ENCODE measurements at regions not wholly inside any gene's neighbourhood (a gene's known extent, or its start where the extent isn't known, plus 50 kb on each side); places are given as distances from the start of the nearest gene placed in this dataset.

DNA sequence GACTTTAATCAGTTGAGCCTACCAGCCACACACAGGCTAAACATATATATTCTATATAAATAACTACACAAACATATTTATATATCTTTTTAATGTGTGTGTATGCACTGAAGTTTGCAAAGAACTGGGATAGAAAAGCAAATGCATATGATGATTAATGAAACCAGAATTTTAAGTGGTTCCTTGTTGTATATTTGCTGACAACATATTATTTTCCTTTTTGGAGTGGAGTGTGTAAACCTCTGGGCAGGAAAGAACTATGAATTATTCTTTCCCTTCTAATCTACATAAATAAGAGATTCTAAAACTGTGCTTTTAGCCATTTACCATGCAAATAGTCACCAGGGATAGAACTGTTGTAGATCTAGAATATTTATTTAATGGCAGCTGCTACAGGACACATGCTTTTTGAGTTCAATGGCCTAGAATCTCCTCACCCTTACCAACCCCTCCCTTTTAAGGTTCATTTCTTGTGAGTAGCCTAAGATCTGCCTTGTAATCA is 187.6 kb downstream of the BACH1 start:
- Mint-ChIP-seq H3K9me3 (ENCODE audit: low read depth, unreplicated experiment) (no peaks in the 10 kb centered on the region), H3K27me3 (ENCODE audit: unreplicated experiment) (no peaks in the 10 kb centered on the region), H3K36me3 (ENCODE audit: insufficient read depth, unreplicated experiment) (no peaks in the 10 kb centered on the region), H3K4me3 (ENCODE audit: low read depth, unreplicated experiment) (no peak overlapping the region), H3K27ac (ENCODE audit: unreplicated experiment) (no peak overlapping the region), H3K4me1 (ENCODE audit: low read depth, unreplicated experiment) (no peaks in the 10 kb centered on the region)
- no peak for DNase-seq
- TF ChIP-seq, protein P1, sequence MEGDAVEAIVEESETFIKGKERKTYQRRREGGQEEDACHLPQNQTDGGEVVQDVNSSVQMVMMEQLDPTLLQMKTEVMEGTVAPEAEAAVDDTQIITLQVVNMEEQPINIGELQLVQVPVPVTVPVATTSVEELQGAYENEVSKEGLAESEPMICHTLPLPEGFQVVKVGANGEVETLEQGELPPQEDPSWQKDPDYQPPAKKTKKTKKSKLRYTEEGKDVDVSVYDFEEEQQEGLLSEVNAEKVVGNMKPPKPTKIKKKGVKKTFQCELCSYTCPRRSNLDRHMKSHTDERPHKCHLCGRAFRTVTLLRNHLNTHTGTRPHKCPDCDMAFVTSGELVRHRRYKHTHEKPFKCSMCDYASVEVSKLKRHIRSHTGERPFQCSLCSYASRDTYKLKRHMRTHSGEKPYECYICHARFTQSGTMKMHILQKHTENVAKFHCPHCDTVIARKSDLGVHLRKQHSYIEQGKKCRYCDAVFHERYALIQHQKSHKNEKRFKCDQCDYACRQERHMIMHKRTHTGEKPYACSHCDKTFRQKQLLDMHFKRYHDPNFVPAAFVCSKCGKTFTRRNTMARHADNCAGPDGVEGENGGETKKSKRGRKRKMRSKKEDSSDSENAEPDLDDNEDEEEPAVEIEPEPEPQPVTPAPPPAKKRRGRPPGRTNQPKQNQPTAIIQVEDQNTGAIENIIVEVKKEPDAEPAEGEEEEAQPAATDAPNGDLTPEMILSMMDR (IDR thresholded peaks at IDR 0.05; ENCODE audit: unreplicated experiment) = no peak
- intact Hi-C loops (cut with micrococcal nuclease; ENCODE audit: unreplicated experiment) = no loop called here
- CTCF ChIA-PET = no interaction called here
- no TSS peak for BruUV-seq (replicated peaks)
